HepG2 (cell line): ENCODE measurements at regions not wholly inside any gene's neighbourhood (a gene's known extent, or its start where the extent isn't known, plus 50 kb on each side); places are given as distances from the start of the nearest gene placed in this dataset.

ENCODE experiments used
- ATAC-seq: fragments of 200-7000 bp; cut with Tn5 transposase; 3 replicates; pipeline ENCODE4 v1.9.1; 2020; ENCODE audit warnings: mild to moderate bottlenecking, moderate library complexity
- BruUV-seq: library from RNA; stranded (reverse); fragments of 400-500 nt; replicated peaks from 2 replicates; lab custom pipeline; 2021; lab: Mats Ljungman, UMichigan
- CTCF ChIA-PET: fragments of 300-600 bp; formaldehyde crosslinking; extraction: SDS; loops from one replicate; lab custom pipeline; 2021; ENCODE audit warnings: low total read pairs, inconsistent platforms, low intra/inter-chr PET ratio; lab: Yijun Ruan, JAX
- POLR2A ChIA-PET: fragments of 350-600 bp; sonication (Branson Sonifier 250); formaldehyde crosslinking; loops from one replicate; lab custom pipeline; 2020; ENCODE audit warnings: antibody characterized with exemption, inconsistent platforms; lab: Yijun Ruan, JAX
- DNase-seq: peaks from one replicate; pipeline ENCODE4 v3.0.0-alpha.2; 2015; ENCODE audit warnings: low spot score
- FAIRE-seq: peaks from 3 replicates; lab custom pipeline; 2011; peaks lifted over from hg19 to GRCh38; lab: Jason Lieb, UNC
- H2AFZ ChIP-seq: one replicate; pipeline ENCODE4 v1.6.1; 2011; ENCODE audit warnings: low read length, inconsistent platforms
- H3K27ac ChIP-seq: fragments of 300-600 bp; 3 replicates; pipeline ENCODE4 v1.8.0; 2011; ENCODE audit warnings: mixed run types, mild to moderate bottlenecking, mixed read lengths, low read length, inconsistent platforms; ENCODE audit not compliant: insufficient read depth; ENCODE audit errors: extremely low read length
- H3K27me3 ChIP-seq, 2 experiments: fragments of 200-600 bp in 1 of 2; 2 replicates in 1 of 2; 3 replicates in 1 of 2; pipeline versions ENCODE4 v1.6.0 to v1.8.0; 2011; ENCODE audit warnings: low read length in 2 of 2, mild to moderate bottlenecking in 2 of 2, moderate library complexity in 2 of 2, inconsistent platforms in 1 of 2; ENCODE audit not compliant: insufficient read depth in 2 of 2, control insufficient read depth in 1 of 2
- H3K36me3 ChIP-seq, 2 experiments: fragments of 200-600 bp in 1 of 2; replicated peaks in 1 of 2; 2 replicates in 1 of 2; 3 replicates in 1 of 2; pipeline versions ENCODE4 v1.5.1 to v1.8.0; 2011; ENCODE audit warnings: low read length in 2 of 2, inconsistent platforms in 1 of 2; ENCODE audit not compliant: insufficient read depth in 2 of 2, control insufficient read depth in 1 of 2
- H3K4me1 ChIP-seq: 2 replicates; pipeline ENCODE4 v1.5.1; 2012; ENCODE audit warnings: low read length, inconsistent platforms; ENCODE audit not compliant: insufficient read depth
- H3K4me2 ChIP-seq: 2 replicates; pipeline ENCODE4 v1.6.0; 2011; ENCODE audit warnings: low read depth, low read length, inconsistent platforms
- H3K4me3 ChIP-seq, 3 experiments: fragments of 200-600 bp in 1 of 3; sonication (generic), shearing (Covaris generic) in 1 of 3; replicated peaks in 1 of 3; 2 replicates each; pipeline ENCODE4 v1.5.1; 2011 to 2016; ENCODE audit warnings: low read length in 3 of 3, inconsistent platforms in 2 of 3, low read depth in 2 of 3, mild to moderate bottlenecking in 2 of 3, control low read depth in 1 of 3, mixed read lengths in 1 of 3; ENCODE audit not compliant: insufficient read depth in 1 of 3
- H3K79me2 ChIP-seq: one replicate; pipeline ENCODE4 v1.6.1; 2011; ENCODE audit warnings: low read length, inconsistent platforms; ENCODE audit not compliant: insufficient read depth
- H3K9ac ChIP-seq: 2 replicates; pipeline ENCODE4 v1.6.0; 2011; ENCODE audit warnings: mild to moderate bottlenecking, low read depth, low read length, inconsistent platforms; ENCODE audit not compliant: insufficient read depth
- H3K9me3 ChIP-seq: 2 replicates; pipeline ENCODE4 v1.5.1; 2012; ENCODE audit warnings: mild to moderate bottlenecking, low read length
- H4K20me1 ChIP-seq: 2 replicates; pipeline ENCODE4 v1.6.0; 2011; ENCODE audit warnings: inconsistent platforms, mild to moderate bottlenecking, low read length, moderate library complexity; ENCODE audit not compliant: insufficient read depth
- CENPX ChIP-seq: sonication (generic); formaldehyde crosslinking; IDR thresholded peaks from 2 replicates; pipeline ENCODE4 v1.9.0; 2021; ENCODE audit warnings: mild to moderate bottlenecking, missing genetic modification reagents, moderate library complexity
- GATAD1 ChIP-seq: IDR thresholded peaks from 2 replicates; pipeline ENCODE4 v1.6.1; 2016; ENCODE audit warnings: missing genetic modification reagents, missing compliant biosample characterization
- HOMEZ ChIP-seq: IDR thresholded peaks from 2 replicates; pipeline ENCODE4 v1.6.1; 2016; ENCODE audit warnings: low read depth
- NFE2L1 ChIP-seq: sonication (generic); formaldehyde crosslinking; IDR thresholded peaks from 2 replicates; pipeline ENCODE4 v1.4.0; 2020; ENCODE audit warnings: missing genetic modification reagents, mild to moderate bottlenecking, borderline replicate concordance
- NR2F2 ChIP-seq: IDR thresholded peaks from 2 replicates; pipeline ENCODE4 v1.6.1; 2012; ENCODE audit warnings: low read depth, inconsistent platforms, borderline replicate concordance
- PHF20 ChIP-seq: sonication (generic); formaldehyde crosslinking; IDR thresholded peaks from 2 replicates; pipeline ENCODE4 v1.5.0; 2020; ENCODE audit warnings: mild to moderate bottlenecking, missing genetic modification reagents
- RARA ChIP-seq: IDR thresholded peaks from 2 replicates; pipeline ENCODE4 v1.6.1; 2016; ENCODE audit warnings: missing genetic modification reagents, missing compliant biosample characterization
- REXO4 ChIP-seq: sonication (generic); formaldehyde crosslinking; IDR thresholded peaks from 2 replicates; pipeline ENCODE4 v1.8.0; 2022; ENCODE audit warnings: missing genetic modification reagents, mild to moderate bottlenecking, borderline replicate concordance
- ZBTB37 ChIP-seq: sonication (generic); formaldehyde crosslinking; IDR thresholded peaks from 2 replicates; pipeline ENCODE4 v1.4.0; 2020; ENCODE audit warnings: mild to moderate bottlenecking, missing genetic modification reagents
- ZNF205 ChIP-seq: IDR thresholded peaks from 2 replicates; pipeline ENCODE4 v1.6.1; 2018; ENCODE audit warnings: missing biosample characterization, missing genetic modification reagents
- ZNF232 ChIP-seq: sonication (generic); formaldehyde crosslinking; IDR thresholded peaks from 2 replicates; pipeline ENCODE4 v1.4.0; 2020; ENCODE audit warnings: missing genetic modification reagents, borderline replicate concordance
- ZNF326 ChIP-seq: sonication (generic); formaldehyde crosslinking; IDR thresholded peaks from 2 replicates; pipeline ENCODE4 v1.4.0; 2020; ENCODE audit warnings: missing genetic modification reagents, borderline replicate concordance
- ZNF552 ChIP-seq: sonication (generic); formaldehyde crosslinking; IDR thresholded peaks from 2 replicates; pipeline ENCODE4 v1.9.0; 2022; ENCODE audit warnings: missing genetic modification reagents, mild to moderate bottlenecking, borderline replicate concordance
- WGBS: methylation state at CpG from one replicate; pipeline ENCODE4 v1.1.6; 2017; ENCODE audit warnings: low lambda C conversion rate; 5-methylcytosine and 5-hydroxymethylcytosine counted together
- in situ Hi-C: cut with HindIII; loops from 2 replicates; pipeline ENCODE4 v1.10.0; 2017; ENCODE audit warnings: low pct_unique_long_range_greater_than_20kb; ENCODE audit not compliant: extremely low pct_ligation_motif_present
- intact Hi-C: fragments of 100-400 bp; cut with micrococcal nuclease; formaldehyde crosslinking; loops from one replicate; pipeline ENCODE4 v1.10.0; 2022; ENCODE audit not compliant: unreplicated experiment
- TF ChIP-seq, protein P1 (sequence below): sonication (generic); formaldehyde crosslinking; IDR thresholded peaks from 2 replicates; pipeline ENCODE4 v1.8.0; 2022; ENCODE audit warnings: mild to moderate bottlenecking, missing genetic modification reagents; ENCODE audit not compliant: insufficient replicate concordance
- TF ChIP-seq, protein P2 (sequence below): sonication (generic); formaldehyde crosslinking; IDR thresholded peaks from 2 replicates; pipeline ENCODE4 v1.4.0; 2020; ENCODE audit warnings: low read depth, mild to moderate bottlenecking, missing genetic modification reagents

DNA sequence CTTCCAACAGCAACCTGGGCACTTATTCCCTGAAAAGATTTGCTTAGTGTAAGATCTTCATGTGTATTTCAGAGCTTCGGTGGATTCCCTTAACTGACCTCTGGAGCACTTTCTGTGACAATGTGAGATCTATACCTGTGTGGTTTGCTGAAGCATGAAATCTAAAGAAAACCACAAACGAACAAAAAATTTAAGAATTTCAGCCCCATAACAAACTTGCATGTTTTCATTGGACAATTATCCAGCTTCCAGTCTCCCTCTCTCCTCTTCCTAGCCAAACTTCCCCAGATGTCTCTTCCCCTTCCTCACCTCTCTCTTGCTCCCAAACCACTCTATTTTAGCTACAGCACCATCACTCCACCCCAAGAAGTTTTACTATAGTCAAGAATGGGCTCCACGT lies 279.9 kb upstream of the SORCS1 start:
- peaks cover 83% of the 10 kb centered on the region for H3K9me3 ChIP-seq
- H4K20me1 ChIP-seq = no peaks in the 10 kb centered on the region
- DNase-seq = no peak
- H2AFZ ChIP-seq = no peak overlapping the region
- no peak overlapping the region for H3K4me2 ChIP-seq
- no peak for TF ChIP-seq ZNF232 (CRISPR knock-in tag)
- TF ChIP-seq, all 625 proteins: peak for 0
- no peaks in the 10 kb centered on the region for H3K4me1 ChIP-seq
- H3K36me3 ChIP-seq = no peaks in the 10 kb centered on the region
- WGBS = 1% methylated on average over 3 of the region's 3 CpGs
- H3K79me2 ChIP-seq = no peaks in the 10 kb centered on the region
- no peak overlapping the region for H3K27ac ChIP-seq
- in situ Hi-C loops = no loop called here
- H3K9ac ChIP-seq = no peak overlapping the region
- FAIRE-seq = no peak
- ChIA-PET POLR2A (no interaction called here), CTCF (no interaction called here)
- ATAC-seq = no peak
- no peak overlapping the region for H3K4me3 ChIP-seq
- BruUV-seq = no TSS peak
- intact Hi-C loops = no loop called here
- H3K27me3 ChIP-seq = no peaks in the 10 kb centered on the region

DNA sequence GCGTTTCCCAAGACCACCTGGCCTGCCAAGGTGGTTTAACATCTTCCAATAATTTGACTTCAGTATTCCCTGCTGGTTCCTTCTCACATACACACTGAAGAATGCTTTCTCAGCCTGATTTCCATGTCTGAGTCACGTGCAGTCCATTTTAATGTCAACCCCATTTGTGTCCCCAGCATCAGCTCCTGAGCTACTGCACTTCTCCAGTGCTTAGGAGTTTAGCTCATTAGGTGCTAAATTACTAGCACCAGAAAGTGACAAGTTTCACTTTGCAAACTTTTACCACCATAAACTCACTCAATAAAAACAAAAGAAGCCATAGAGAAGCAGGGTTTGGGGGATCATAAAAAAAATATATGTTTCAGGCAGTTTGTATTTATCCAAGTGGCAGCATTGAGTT lies 279.3 kb upstream of the SORCS1 start:
- Histone ChIP-seq H3K4me1 (no peaks in the 10 kb centered on the region), H3K36me3 (no peaks in the 10 kb centered on the region), H3K27ac (no peak overlapping the region), H2AFZ (no peak overlapping the region), H4K20me1 (no peaks in the 10 kb centered on the region), H3K9me3 (peaks cover 82% of the 10 kb centered on the region), H3K27me3 (no peaks in the 10 kb centered on the region), H3K9ac (no peak overlapping the region), H3K79me2 (no peaks in the 10 kb centered on the region), H3K4me2 (no peak overlapping the region), H3K4me3 (no peak overlapping the region)
- in situ Hi-C loops (no loop called here), intact Hi-C loops (no loop called here)
- no TSS peak for BruUV-seq
- DNase-seq (no peak), FAIRE-seq (no peak), ATAC-seq (no peak)
- CTCF ChIA-PET = no interaction called here
- POLR2A ChIA-PET = no interaction called here
- TF ChIP-seq RARA (CRISPR knock-in tag) (no peak), NR2F2 (no peak), PHF20 (no peak), ZNF552 (no peak), CENPX (no peak), ZNF326 (CRISPR knock-in tag) (no peak), GATAD1 (no peak), REXO4 (CRISPR knock-in tag) (no peak), ZBTB37 (CRISPR knock-in tag) (no peak), HOMEZ (CRISPR knock-in tag) (no peak), NFE2L1 (CRISPR knock-in tag) (no peak), ZNF205 (CRISPR knock-in tag) (no peak)
- TF ChIP-seq, protein P1, sequence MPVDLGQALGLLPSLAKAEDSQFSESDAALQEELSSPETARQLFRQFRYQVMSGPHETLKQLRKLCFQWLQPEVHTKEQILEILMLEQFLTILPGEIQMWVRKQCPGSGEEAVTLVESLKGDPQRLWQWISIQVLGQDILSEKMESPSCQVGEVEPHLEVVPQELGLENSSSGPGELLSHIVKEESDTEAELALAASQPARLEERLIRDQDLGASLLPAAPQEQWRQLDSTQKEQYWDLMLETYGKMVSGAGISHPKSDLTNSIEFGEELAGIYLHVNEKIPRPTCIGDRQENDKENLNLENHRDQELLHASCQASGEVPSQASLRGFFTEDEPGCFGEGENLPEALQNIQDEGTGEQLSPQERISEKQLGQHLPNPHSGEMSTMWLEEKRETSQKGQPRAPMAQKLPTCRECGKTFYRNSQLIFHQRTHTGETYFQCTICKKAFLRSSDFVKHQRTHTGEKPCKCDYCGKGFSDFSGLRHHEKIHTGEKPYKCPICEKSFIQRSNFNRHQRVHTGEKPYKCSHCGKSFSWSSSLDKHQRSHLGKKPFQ (CRISPR knock-in tag) = no peak
- TF ChIP-seq, protein P2, sequence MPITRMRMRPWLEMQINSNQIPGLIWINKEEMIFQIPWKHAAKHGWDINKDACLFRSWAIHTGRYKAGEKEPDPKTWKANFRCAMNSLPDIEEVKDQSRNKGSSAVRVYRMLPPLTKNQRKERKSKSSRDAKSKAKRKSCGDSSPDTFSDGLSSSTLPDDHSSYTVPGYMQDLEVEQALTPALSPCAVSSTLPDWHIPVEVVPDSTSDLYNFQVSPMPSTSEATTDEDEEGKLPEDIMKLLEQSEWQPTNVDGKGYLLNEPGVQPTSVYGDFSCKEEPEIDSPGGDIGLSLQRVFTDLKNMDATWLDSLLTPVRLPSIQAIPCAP (CRISPR knock-in tag) = no peak
- 0% methylated on average over 1 of the region's 2 CpGs for WGBS
